ENCODE measurements at regions not wholly inside any gene's neighbourhood (a gene's known extent, or its start where the extent isn't known, plus 50 kb on each side); places are given as distances from the start of the nearest gene placed in this dataset.

DNA sequence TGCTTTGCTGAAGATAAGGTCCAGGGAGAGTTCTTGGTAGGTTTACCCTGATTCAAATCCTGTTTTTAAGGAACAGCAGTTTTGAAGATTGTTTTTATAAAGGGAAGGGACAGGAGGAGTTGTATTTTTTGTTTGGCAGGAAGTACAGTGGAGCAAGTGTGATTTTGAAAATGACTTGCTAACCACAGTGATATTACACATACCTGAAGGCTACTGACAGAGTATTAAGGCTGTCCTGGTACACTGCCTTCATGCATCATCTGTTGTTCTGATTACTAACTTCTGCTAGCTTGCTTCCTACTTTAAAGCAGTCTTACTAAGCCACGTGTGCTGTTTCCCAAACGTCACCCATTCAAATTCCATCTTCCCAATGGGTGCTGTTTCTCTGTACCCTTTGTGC lies 559.5 kb upstream of the SGCD start:
- no peak for TF ChIP-seq GATA3 (IDR thresholded peaks at IDR 0.05; ENCODE audit: low read depth, low read length)
- TF ChIP-seq GATA2 (IDR thresholded peaks at IDR 0.05; ENCODE audit: low read depth, low read length), result no peak

DNA sequence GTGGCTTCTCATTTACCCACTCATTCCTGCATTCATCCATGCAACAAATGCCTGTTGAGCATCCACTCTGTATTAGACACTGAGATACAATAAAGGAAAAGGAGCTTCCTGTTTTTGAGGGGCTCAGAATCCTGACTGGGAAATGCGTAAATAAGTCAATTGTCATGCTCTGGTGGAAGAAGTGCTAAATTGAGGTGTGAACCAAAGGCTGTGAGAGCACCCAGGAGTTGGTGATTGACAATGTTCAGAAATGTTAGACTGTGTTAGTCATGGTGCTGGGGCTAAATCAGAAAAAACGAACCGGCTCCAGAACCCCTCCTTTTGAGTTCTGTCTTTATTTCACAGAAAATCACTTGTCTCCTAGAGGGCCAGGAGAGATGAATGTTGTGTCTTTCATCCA lies 558.6 kb upstream of the SGCD start:
- TF ChIP-seq GATA3 (IDR thresholded peaks at IDR 0.05; ENCODE audit: low read depth, low read length), result no peak
- TF ChIP-seq GATA2 (IDR thresholded peaks at IDR 0.05; ENCODE audit: low read depth, low read length), result no peak

DNA sequence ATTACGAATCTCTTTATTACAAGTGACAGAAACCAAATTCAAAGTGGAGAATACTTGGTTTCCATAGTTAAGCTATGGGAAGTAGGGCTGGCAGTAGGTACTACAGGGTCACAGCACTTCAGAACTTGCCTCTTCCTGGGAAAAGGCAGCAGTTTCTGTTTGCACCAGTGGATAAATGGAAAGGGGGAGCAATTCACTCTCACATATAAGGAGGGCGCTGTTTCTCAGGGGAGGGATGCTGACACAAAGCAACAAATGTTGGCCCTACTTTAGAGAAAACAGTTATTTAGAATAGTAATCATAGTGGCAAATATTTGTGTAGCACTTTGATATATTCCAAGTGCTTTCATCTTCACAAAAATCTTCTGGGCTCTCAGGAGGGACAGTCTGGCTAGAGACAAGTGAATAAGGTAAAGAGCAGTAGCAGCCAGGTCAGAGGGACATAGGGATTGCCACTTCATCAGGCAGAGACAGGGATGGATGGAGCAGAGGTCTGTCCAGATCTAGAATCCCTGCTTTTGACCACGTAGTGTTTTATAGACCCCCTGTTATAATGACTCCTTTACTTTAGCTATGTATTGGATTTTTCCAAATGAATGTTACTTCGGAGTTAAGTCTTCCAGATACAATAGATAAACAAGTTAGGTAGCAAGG lies 554.8 kb upstream of the SGCD start:
- TF ChIP-seq GATA2 (IDR thresholded peaks at IDR 0.05; ENCODE audit: low read depth, low read length) (no peak), GATA3 (IDR thresholded peaks at IDR 0.05; ENCODE audit: low read depth, low read length) (no peak)

DNA sequence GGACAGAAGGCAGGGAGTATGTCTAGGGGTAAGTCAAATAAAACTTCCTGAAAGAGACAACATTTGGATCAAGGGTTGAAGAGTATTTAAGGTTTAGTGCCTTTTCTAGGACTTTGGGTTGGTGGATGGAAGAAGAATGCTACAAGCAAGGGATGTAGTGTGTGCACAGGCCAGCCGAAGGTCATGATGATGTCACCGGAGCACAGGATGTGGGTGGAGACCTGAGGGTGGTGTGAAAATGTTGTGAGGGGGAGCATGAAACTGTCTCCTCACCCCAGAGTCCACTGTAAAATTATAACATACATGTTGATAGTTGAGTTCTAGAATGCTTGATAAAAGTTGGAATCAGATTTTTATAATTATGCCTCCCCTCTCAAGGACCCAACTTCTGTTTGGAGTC lies 553.3 kb upstream of the SGCD start:
- no peak for TF ChIP-seq GATA2 (IDR thresholded peaks at IDR 0.05; ENCODE audit: low read depth, low read length)
- TF ChIP-seq GATA3 (IDR thresholded peaks at IDR 0.05; ENCODE audit: low read depth, low read length), result no peak

DNA sequence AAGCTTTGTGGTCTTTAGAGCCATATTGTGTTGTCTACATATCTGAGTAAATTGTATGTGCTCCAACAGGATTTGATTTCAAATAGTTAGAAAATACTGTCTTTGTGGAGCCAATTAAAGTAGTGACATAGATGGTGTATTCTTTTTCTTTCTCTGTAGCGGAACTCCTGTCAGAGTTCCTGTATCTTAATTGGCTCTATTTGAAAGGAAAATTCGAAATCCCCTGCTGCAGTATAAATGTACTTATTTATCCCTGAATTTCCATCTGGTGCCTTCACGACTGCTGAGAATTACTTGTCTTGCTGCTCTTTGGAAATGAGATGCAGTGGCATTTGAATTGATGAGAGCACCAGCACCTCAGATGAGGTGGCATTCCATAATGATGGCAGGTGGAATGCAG lies 546.7 kb upstream of the SGCD start:
- TF ChIP-seq GATA2 (IDR thresholded peaks at IDR 0.05; ENCODE audit: low read depth, low read length), result no peak
- TF ChIP-seq GATA3 (IDR thresholded peaks at IDR 0.05; ENCODE audit: low read depth, low read length), result no peak

DNA sequence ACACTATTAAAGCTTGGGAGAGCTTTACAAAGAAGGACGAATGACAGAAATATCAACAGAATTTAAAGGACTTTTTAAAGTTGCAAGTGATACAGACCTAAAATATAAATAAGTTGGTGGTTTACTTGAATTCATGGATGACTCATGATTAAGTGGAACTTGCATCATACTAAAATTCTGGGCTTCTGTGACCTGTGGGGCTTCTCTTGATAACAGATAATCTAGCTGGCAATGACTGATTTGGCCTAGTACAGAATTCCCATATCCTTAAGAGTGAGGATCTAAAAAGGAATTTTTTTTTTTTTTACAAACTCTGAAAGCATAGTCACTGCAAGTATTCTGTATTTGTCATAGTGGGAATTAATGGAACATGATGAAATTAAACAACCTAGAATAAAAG lies 543.7 kb upstream of the SGCD start:
- TF ChIP-seq GATA2 (IDR thresholded peaks at IDR 0.05; ENCODE audit: low read depth, low read length) (no peak), GATA3 (IDR thresholded peaks at IDR 0.05; ENCODE audit: low read depth, low read length) (no peak)

DNA sequence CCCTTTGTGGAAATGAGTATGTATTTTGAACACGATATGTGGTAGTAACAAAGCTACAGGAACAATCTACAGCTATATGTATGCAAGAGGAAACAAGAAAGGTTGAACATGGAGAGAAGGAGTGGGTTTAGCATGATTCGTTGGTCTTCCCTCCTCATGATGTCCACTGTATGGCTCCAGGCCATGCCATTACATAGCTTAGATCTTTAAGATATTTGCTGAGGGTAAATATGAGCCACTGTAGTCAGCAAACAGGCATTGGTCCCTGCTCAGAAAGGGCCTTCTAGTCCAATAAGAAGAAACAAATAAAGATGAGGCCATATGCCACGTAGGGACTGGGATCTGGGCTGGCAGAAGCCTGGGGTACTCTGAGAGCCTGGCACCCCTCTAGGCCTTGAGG lies 543.2 kb upstream of the SGCD start:
- TF ChIP-seq GATA3 (IDR thresholded peaks at IDR 0.05; ENCODE audit: low read depth, low read length) (no peak), GATA2 (IDR thresholded peaks at IDR 0.05; ENCODE audit: low read depth, low read length) (no peak)

DNA sequence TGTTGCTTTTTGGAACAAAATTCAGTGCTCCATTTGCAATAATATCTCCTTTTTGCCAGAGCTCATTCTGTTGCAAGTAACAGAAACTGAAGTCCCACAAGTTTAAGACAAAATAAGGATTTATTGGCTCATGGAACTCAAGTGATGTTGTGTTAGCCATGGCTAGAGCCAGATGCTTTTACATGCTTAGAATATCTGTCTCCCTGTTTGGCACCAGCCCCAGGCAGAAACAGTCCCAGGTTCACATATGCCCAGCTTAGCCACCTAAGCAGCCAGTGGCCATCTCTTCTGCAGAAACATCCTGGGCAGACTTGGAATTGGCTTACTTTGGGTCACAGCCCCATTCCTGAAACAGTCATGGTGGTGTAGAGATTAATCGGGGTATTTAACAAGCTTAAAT lies 540.9 kb upstream of the SGCD start:
- TF ChIP-seq GATA3 (IDR thresholded peaks at IDR 0.05; ENCODE audit: low read depth, low read length), result no peak
- TF ChIP-seq GATA2 (IDR thresholded peaks at IDR 0.05; ENCODE audit: low read depth, low read length), result no peak

DNA sequence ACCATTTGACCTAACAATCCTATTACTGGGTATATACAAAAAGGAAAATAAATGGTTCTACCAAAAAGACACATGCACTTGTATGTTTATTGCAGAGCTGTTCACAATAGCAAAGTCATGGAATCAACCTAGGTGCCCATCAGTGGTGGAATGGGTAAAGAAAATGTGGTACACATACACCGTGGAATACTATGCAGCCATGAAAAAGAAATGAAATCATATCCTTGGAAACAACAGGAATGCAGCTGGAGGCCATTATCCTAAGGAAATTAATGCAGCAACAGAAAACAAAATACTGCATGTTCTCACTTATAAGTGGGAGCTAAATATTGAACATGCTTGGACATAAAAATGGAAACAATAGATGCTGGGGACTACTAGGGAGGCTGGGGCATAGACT lies 534.1 kb upstream of the SGCD start:
- TF ChIP-seq GATA3 (IDR thresholded peaks at IDR 0.05; ENCODE audit: low read depth, low read length) (no peak), GATA2 (IDR thresholded peaks at IDR 0.05; ENCODE audit: low read depth, low read length) (no peak)

DNA sequence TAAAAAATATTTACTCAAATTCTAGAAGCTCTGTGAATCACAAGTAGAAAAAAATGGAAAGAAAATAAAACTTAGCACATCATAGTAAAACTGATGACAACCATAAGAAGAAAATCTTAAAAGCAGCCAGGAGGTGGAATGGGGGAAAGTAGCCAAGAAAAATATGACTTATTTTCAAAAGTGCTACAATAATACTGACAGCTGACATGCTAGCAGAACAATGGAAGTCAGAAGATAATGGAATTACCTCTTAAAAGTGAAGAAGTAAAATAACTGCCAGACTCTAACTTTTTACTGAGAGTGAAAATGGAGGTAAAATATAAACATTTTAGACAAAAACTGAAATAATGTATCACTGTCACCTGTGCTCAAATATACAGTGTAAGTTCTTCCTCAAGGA lies 532.2 kb upstream of the SGCD start:
- TF ChIP-seq GATA2 (IDR thresholded peaks at IDR 0.05; ENCODE audit: low read depth, low read length), result no peak
- TF ChIP-seq GATA3 (IDR thresholded peaks at IDR 0.05; ENCODE audit: low read depth, low read length), result no peak

DNA sequence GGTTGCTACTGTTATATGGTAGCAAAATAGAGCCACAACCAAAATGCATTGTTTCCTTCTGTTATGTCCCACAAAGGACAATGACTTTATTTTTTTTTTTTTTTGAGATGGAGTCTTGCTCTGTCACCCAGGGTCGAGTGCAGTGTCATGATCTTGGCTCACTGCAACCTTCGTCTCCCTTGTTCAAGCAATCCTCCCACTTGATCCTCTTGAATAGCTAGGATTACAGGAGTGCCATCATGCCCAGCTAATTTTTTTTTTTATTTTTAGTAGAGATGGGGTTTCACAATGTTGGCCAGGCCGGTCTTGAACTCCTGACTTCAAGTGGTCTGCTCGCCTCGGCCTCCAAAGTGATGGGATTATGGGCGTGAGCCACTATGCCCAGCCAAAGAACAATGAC lies 527.7 kb upstream of the SGCD start:
- TF ChIP-seq GATA2 (IDR thresholded peaks at IDR 0.05; ENCODE audit: low read depth, low read length) (no peak), GATA3 (IDR thresholded peaks at IDR 0.05; ENCODE audit: low read depth, low read length) (no peak)

DNA sequence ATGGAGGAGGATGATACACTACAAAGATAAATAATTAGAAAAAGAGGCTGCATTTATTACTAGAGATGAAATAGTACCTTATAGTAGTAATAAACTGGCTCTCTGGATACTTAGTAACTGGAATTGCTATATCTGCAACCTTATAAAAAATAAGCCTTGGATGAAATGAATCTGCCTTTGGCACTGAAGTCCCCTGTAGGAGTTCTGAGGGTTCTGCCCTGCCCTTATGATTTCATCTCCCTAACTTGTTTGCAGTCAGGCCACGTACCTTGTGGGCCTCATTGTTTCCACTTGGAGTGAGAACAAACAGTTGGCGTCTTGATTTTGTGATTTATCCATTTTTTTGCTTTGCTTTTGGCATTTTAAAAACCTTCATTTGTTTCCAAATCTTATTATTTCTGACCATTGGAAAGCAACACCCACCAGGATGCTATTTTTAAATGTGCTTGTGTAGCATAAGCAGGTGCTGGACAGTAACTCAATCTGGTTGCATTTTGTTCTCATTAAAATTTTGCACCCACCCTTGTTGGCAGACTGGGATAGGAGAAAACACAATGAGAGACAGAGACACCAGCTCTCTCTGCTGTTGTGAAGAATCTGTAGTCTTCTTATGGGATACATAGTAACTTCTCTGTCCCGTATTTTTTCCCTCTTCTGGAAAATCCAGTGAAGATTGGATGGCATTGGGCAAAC lies 518.9 kb upstream of the SGCD start:
- no peak for TF ChIP-seq GATA2 (IDR thresholded peaks at IDR 0.05; ENCODE audit: low read depth, low read length)
- TF ChIP-seq GATA3 (IDR thresholded peaks at IDR 0.05; ENCODE audit: low read depth, low read length), result no peak

DNA sequence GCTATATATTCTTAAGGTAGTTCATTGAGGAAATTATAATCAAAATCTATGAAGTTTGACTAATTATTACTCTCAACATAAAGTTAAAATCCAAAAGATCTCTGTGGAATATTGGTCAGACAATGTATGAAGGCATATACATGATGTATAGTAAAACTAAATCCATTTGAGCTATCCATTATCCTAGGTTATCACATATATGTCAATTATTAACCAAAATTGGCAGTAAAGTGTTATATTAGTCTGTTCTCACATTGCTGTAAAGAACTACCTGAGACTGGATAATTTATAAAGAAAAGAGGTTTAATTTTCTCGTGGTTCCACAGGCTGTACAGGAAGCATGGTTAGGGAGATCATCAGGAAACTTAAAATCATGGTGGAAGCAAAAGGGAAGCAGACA lies 511.7 kb upstream of the SGCD start:
- TF ChIP-seq GATA3 (IDR thresholded peaks at IDR 0.05; ENCODE audit: low read depth, low read length) (no peak), GATA2 (IDR thresholded peaks at IDR 0.05; ENCODE audit: low read depth, low read length) (no peak)

DNA sequence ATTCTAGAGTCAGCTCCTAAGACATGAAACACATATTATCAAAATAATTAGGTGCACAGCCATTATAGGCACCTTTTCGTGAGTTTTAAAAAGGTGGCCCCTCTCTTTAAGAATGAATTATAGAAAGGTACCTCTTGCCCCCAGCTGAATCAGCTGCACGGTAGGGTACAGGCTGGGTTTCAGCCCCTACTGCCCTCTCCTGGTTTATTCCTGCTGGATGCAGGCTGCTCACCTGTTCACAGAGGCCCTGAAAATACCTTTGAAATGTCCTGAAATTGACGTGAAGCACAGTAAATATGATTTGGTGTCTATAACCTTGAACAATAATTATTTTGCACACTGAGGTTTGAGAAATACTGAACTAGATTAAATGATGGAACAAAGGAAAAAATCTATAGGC lies 504.8 kb upstream of the SGCD start:
- no peak for TF ChIP-seq GATA3 (IDR thresholded peaks at IDR 0.05; ENCODE audit: low read depth, low read length)
- TF ChIP-seq GATA2 (IDR thresholded peaks at IDR 0.05; ENCODE audit: low read depth, low read length), result no peak

All from SH-SY5Y (cell line).